T-helper 9 cell (primary cell): ENCODE measurements at regions not wholly inside any gene's neighbourhood (a gene's known extent, or its start where the extent isn't known, plus 50 kb on each side); places are given as distances from the start of the nearest gene placed in this dataset.
A peak's percentile ranks its signal among the peaks of the same experiment; 100 is the strongest.
"Not testable (repeated sequence)": the region's sequence is repeated elsewhere in the genome, so short reads cannot be mapped to it uniquely, and the experiment has no call there.

ENCODE experiments used
- DNase-seq: peaks from one replicate; pipeline ENCODE4 v3.0.0-alpha.2; 2020

DNA sequence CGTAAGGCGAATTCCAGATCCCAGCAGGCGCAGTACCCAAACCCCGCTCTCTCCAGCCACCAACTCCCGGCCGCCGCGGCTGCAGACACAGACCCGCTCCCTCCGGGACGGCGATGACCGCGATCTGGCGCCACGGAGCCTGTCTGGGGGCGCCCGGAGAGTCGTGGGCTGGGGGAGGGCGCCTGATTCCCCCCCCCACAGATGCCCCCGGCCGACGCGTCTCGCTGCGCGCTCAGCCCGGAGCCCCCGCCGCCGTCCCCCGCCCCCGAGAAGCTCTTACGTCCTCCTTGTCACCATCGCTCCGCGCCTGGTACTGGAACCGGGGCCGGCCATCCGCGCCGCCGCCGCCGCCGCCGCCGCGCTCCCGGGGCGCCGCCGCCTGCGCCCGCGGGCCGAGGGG lies 173.6 kb downstream of the ATP6V0E2 start:
- not testable (repeated sequence) for DNase-seq

DNA sequence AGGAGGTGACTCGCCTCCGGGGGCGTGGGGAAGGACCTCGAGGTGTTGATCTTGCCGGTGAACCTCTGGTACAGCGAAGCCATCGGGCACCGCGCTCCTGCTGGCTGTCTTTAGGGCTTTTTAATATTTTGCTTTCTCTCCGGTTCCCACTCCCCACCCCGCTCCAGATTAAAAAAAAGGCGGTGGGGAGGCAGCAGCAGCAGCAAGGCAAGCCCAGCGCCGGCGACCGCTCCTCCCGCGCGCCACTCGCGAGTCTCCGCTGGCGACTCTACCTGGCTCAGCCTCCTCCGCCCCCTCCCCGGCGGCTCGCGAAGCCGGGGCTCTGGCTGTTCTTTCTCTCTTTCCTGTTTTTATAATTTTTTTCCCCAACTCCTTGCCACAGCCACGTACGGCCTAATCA lies 174.0 kb downstream of the ATP6V0E2 start:
- DNase-seq = not testable (repeated sequence)

DNA sequence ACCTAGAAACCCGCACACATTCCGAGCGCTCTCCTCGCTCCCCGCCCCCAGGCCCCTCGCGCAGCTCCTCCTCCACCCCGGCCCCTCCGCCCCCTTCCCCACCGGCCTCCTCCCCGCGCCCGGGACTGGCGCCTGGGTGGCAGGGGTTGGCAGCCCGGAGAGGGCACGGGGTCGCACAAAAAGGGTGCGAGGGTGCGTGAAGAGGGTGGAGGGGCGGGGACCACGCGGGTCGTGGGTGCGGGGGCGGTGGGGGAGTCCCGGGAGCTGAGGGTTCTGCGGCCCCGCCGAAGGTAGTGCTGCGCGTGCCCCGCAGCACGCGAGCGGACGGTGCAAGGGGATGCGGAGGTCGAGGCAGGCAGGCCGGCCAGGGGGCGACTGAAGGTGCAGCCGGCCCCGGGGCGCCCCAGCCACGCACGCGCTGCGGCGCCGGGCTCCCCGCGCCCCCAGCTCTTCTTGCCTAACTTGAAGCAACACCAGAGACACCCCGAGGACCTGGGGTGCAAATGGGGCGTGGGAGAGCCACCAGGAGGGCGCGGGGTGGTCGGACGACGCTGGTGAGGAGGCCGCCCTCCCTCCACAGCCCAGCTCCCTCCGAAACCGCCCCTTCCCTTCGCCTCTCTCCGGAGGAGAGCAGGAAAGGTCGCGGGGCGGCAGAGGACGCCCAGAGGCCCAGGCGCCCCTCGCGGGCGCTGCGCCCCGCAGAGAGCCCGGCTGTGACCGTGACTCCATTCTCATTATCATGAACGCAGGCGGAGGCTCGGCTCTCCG lies 174.7 kb downstream of the ATP6V0E2 start:
- DNase-seq = not testable (repeated sequence)

DNA sequence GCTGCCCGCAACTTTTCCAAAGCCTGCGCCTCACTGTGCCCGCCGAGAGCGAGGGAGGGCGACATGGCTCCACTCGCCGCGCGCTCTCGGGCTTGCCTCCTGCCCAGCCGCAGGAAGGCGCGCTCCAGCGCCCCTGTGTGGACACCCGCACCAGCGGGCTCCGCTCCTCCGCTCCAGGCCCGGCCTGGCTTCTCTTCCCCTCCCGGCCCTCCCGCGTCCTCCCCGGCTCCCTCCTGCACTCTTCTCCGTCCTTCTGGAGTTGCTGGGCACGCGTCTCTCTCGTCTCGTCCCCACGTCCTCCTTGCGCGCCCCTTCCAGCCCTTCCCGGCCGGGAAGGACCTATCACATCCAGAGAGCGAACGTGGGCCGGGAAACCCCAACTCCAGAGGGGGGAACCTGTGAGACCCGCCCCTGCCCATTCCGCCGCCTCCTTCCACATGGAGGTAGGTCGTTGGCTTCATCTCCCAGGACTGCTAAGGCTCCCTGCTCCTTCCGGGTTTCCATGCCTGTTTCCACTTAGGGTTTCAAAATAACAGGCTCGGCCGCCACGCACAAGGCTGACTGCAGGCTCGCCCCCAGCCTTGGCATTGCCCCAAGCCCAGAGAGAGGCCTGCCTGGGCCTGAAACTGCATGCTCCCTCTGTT lies 175.4 kb downstream of the ATP6V0E2 start:
- DNase-seq = not testable (repeated sequence)

DNA sequence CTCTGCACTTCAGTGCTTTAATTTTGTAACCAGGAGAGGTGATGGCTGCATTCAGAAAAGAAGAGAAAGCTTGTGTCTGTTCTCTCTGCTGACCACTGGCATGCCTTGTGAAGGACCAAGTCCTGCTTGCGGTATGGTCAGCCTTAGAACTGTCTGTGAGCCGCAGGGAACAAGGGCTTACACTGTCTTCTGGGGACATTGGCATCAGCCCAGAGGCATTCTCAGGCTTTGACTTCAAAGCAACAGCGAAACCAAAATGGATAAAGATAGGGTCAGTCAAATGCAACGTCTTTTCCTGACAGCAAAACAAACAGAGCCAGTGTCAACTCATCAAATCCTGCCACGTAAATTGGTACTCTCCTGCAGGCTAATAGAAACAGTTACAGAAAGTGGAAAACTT lies 179.6 kb downstream of the ATP6V0E2 start:
- DNase-seq = not testable (repeated sequence)

DNA sequence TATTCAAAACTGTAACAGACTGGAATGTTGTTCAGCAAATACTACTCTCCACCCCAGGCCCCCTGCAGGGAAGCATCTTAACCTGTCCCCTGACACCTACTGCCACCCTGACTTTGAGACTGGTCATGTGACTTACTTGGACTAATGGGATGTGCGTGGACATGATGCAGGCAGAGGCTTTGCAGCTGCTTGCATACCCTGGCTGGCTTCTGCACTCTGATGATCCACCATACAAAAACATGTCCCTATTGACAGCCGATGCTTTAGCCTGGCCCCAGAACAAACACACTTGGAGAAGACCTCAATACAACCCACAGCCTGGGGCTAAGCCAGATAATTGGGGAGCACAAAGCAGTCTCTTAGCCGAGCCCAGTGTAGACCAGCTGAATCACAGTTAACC lies 180.5 kb downstream of the ATP6V0E2 start:
- not testable (repeated sequence) for DNase-seq

DNA sequence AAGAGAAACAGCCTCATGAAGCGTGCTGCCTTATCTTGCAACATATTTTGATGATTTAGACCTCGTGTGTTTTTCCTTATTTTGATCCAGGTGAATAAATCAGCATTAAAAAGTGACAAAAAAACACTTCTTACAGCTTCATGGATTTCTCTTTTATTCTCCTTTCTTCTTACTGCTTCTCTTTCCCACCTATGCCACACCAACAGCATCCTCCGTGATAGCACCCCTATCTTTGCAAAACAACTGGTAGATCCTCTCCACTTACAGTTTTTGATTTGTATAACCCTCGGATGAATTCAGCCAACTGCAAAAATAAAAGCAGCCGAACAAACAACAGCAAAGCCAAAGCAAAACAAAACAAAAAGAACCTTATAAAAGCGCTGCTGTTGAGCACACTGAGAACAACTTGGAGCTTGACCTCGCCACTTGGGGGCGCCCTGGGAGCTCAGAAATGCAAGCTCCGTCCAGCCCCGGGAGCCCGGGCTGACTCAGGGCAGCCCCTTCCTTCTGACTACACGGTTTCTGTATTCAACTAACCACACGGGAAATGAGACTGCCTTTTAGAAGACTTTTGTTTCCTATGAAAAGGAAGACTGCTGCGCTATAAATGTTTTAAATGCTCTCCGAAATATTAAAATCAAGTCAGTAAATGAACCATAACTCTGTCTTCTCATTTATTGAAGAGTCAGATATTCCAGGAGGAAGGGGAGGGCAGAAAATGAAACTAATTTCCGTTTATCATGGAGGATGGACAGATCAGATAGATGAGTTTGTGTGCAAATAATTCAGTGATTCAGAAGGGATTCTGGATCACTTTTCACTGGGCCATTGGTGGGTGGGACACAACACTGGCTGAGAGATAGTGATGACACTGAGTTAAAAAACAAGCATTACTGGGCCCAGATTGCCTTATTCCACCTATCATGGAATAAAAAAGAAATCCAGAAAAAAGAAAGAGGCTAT lies 186.8 kb downstream of the ATP6V0E2 start:
- peak; percentile 80 for DNase-seq

DNA sequence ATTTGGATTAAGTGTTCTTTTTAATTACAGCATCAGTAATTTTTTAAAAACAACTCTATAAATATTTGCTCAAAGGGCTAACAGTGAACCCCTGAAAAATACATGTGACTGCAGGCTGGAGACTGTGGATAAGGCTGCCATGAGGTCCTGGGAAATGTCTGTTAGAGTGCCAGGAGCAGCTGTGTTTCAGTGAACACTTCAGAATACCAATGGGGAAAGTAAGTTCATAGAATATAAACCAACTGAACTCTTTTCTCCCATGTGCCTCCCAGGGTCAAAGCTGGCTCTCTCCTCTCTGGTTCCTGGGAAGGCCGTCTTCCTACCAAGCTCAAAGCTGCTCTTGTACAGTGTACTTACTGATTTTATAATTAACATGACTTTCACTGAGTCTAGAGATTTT lies 189.4 kb downstream of the ATP6V0E2 start:
- DNase-seq = not testable (repeated sequence)

DNA sequence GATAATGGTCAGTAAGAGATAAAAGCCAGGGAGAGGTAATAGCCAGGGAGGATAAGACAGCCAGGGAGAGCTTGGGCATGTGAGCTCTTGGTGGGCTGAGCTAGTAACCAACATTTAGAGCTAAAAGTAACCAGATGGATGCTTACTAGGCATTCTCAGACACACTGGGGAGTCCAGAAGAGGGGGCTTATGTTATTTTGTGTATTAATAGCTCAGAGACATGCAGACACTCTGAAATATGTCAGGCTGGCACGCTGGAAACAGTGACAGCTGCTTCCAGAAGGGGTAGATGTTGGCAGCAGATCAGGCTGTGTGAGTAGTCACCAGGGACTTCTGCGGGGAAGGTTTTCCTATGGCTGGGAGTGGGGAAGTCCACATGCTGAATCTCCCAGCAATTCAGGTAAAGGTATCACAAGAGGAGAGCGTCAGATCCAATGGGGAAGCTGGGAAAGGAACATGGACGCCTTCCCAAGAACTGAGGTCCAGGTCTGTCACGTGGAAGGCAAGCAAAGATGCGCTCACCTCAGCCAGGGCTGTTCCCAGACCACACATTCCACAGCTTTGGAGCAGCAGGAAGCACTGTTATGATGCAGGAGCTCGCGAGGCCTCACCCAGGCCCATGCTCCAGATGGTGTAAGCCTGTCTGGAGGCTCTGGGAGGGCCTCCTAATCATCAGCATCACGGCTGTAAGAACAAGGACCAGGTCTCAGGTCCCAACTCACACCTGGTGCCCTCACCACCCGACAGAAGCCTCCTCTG lies 196.0 kb downstream of the ATP6V0E2 start:
- DNase-seq = not testable (repeated sequence)

DNA sequence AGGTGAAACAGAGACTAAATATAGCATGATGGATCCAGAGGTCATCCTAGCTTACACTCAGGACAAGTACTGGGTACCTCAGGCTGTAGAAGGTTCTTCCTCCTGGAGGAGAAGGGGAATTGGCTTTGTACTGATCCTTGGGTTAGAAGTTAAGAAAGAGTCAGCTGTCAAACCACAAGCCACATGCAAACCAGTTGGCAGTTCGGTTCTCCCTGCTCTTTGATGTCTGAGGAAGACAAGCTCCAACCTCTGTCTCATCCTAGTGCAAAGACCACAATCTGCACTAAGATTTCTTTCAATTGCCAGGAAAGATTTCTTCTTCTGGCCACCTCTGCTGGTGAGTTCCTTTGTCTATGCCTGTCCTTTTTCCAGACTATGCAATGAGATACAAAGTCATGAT lies 203.8 kb downstream of the ATP6V0E2 start:
- DNase-seq = not testable (repeated sequence)

DNA sequence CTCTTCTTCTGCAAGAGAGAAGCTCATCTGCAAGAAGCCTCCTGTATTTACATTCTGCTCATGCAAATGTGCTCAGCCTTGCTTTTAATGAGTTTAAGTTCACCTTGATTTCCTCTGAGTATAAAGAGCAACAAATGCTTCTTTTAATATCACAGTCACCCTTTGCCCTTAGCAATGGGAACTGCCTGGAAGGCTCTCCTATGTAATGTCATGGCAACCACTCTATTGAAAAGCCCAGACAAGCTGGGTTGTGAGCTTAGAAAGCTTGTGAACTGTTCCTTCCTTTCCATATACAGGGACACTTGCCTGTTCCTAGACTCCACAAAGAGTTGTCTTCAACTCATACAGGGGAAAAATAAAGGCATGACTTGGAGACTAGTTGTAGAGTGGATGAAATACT lies 208.1 kb downstream of the ATP6V0E2 start:
- not testable (repeated sequence) for DNase-seq

DNA sequence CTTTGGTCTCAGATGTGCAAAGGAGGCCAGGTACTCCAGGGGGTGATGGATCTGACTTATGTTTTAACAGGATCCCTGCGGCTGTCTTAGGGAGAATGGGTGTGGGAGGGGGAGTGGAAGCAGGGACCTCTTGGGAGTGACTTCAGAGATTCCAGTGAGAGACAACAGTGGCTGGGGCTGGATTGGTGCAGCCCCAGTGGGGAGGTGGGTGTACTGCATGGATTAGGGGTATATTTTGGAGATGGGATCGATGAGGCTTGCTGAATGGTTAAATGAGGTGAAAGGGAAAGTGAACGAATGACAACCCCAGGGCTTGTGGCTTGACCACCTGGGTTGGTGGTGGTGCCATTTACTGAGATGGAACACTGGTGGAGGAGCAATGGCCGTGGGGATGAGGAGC lies 211.0 kb downstream of the ATP6V0E2 start:
- not testable (repeated sequence) for DNase-seq

DNA sequence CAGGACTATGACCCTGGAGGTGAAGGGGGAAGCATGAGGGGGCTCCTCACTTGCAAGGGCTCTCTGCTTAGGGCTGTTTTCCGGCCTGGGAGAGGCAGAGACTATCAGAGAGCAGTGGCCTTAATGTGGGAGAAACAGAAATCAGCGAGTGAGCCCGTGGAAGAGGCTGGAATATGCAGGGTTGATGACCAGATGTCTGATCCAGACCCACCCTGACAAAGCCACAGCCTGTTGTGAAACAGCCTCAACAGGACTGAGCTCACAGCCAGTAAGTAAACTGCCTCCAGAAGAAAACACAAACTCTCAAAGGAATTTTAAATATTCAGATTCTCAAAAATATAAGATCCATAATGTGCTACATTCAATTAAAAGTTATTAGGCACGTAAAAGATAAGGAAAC lies 213.7 kb downstream of the ATP6V0E2 start:
- DNase-seq = not testable (repeated sequence)

DNA sequence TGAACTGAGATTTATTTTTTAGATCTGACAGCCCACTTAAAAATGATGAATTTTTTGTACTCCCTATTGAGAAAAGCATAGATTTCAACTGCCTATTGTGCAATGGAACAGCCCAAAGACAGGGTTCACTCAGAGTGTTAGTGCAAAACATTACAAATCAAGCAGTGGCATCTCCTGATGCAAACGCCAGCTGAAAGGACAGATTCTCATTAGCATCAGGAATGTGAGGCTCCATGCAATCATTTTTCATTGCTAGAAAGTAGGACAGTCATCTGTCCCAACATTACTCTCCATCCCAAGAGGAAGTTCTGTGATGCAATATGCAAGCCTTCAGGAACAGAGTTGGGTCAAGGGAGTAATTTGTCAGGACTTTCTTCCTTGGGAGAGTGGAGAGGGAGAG lies 215.4 kb downstream of the ATP6V0E2 start:
- not testable (repeated sequence) for DNase-seq

DNA sequence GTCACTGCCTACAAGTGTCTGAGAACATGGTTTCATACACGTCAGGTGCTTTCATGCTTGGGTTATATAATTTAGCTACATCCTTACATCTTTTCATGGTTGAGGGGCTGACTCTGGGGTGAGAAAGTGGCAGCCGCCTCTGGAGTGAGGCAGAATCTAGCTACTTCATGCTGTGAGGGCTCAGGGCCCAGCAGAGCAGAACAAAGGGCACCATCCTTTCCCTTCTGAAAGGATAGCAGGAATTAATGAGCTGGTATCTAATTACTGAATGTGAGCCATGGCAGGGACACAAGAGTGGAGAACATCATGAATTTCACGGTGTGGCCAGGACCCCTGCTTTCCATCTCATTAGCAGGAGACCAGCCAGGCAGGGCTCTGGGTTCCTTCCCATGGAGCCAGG lies 217.0 kb downstream of the ATP6V0E2 start:
- DNase-seq = not testable (repeated sequence)

DNA sequence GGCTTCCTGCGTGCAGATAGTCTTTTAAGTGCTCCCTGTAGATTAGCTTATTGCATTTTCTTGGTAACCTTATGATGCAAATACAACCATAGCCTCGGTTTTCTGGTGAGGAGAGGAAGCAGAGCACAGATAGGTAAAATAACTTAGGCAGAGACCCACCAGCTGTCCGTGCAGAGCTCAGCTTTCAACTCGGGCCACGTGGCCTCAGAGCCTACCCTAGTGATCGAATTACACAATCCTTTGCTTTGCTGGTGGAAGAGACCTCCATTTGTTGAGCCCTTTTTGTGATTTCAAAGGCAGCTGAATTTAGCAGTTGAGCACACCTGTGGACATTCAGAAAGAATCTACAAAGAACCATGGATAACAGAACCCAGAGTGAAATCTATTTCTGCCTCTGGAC lies 220.1 kb downstream of the ATP6V0E2 start:
- DNase-seq = not testable (repeated sequence)

DNA sequence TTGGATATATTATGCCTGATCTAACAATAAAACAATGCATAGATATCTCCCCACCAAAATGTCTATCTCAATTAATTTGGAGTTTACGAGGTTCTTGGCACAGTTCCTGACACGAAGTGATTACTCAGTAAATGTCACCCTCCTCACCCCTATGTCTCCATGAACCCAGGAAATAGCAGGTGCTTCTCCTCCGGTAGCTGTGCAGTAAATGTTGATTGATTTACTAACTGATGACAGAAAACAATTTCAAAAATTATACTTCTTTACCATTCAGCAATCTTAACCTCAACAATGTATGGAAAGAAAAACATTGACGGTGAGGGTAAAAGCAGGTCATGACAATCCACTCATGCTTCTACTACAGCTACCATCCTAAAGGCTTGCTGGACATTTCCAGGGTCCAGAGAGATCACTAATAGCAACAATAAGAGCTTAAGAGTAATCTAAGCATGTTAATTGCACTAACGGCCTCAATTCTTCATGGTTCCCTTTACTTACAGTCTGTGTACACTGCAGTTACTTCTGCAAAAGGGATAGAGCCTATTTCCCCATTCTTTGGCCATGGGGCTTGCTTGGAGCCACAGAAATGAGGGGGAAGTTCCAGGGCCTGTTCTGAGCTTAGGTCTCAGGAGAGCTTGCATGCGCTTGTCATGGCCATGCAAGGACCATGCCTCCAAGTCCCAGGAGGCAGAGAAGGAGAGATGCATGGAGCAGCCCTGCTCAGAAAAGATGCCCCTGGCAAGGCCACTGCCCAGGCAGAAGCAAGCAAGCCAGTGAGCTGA lies 222.6 kb downstream of the ATP6V0E2 start:
- not testable (repeated sequence) for DNase-seq

DNA sequence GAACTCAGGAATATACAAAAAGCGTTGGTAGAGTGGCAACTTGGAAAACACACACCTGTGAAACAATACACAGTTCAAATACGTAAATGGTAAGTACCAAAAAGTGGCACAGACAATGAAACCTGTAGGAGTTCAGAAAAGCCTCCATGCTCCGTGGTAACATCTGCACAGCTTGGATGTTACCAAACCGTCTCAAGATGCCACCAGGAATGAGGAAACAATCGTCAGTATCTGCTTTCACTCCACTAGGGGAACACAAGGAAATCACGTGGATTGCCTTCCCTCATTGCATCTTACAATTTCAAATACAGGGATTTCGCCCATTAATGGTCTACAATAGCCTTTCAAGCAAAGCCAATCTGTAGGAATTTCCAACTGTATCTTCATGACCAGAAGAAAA lies 224.6 kb upstream of the LRRC61 start:
- not testable (repeated sequence) for DNase-seq

DNA sequence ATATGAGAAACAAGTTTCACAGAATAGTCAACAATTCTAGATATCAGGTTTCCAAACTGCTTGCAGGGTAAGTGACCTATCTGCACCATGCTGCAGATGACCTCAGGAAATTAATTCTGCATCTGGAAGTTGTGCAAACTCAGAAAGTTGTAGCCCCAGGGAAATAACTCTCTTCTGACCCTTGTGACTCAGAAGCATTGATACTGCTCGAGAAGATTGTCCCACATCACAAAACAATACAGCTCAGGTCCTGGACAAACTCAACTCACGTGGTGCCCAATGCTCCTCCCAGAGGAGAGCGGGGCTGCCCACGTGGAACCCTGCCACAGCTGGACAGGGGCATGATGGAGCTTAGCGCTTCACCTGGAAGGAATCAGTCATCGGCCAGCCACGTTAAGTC lies 221.9 kb upstream of the LRRC61 start:
- DNase-seq = not testable (repeated sequence)

DNA sequence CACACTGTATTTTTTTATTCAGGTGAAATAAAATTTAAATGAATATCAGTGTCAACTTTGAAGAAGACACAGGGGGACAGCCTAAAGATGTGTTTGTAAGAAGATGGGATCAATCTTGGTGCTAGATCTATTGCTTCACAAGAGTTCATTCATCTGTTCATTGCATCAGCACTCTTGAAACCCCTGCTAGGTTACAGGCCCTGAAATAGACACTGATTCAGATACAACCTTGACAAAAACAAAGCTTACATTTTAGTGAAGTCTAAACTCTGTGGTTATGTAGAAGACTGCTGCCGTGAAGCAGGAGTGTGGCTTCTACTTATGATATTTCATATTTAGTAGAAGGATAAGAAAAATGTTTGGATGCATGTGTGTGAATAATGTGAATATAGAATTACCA lies 215.9 kb upstream of the LRRC61 start:
- DNase-seq = not testable (repeated sequence)

DNA sequence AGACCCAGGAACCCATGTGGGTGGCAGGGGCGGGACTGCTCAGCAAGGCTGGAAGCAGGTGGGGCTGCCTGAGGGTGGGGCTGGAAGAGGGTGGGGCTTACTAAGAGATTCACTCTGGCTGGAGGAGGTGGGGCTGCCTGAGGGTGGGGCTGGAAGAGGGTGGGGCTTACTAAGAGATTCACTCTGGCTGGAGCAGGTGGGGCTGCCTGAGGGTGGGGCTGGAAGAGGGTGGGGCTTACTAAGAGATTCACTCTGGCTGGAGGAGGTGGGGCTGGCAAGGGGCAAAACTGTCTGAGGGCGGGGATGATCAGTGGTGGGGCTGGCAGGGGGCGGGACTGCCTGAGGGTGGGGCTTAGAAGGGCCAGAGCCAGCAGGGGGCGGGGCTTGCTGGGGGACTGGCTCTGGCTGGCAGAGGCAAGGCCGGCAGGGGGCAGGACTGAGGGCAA lies 212.8 kb upstream of the LRRC61 start:
- DNase-seq = not testable (repeated sequence)
